ENCODE measurements at regions not wholly inside any gene's neighbourhood (a gene's known extent, or its start where the extent isn't known, plus 50 kb on each side); places are given as distances from the start of the nearest gene placed in this dataset.
"Not testable (repeated sequence)": the region's sequence is repeated elsewhere in the genome, so short reads cannot be mapped to it uniquely, and the experiment has no call there.

DNA sequence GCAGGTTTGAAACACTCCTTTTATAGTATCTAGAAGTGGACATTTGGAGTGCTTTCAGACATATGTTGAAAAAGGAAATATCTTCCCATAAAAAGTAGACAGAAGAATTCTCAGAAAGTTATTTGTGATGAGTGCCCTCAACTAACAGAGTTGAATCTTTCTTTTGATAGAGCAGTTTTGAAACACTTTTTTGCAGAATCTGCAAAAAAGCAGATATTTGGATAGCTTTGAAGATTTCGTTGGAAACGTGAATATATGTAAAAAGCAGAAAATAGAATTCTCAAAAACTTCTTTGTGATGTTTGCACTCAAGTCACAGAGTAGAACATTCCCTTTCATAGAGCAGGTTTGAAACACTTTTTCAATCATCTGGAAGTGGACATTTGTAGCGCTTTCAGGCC is 676.4 kb upstream of the ZNF337 start:
- DNase-seq: not testable (repeated sequence)

DNA sequence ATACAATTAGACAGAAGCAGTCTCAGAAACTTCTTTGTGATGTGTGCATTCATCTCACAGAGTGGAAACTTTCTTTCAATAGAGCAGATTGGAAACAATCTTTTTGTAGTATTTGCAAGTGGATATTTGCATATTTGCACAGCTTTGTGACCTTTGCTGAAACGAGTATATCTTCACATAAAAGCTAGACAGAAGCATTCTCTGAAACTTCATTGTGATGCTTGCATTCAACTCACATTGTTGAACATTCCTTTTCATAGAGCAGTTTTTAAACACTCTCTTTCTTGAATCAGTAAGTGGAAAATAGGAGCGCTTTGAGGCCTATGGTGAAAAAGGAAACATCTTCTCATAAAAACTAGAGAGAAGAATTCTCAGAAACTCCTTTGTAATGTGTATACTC is 657.9 kb upstream of the ZNF337 start:
- no peak for DNase-seq

DNA sequence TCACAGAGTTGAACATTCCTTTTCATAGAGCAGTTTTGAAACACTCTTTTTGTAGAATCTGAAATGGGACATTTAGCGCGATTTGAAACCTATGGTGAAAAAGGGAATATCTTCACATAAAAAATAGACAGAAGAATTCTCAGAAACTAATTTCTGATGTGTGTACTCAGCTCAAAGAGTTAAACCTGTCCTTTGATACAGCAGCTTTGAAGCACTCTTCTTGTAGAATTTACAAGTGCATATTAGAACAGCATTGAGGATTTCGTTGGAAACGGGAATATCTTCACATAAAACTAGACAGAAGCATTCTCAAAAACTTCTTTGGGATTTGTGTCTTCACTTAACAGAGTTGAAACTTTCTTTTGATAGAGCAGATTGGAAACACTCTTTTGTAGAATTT is 650.7 kb upstream of the ZNF337 start:
- DNase-seq: no peak

DNA sequence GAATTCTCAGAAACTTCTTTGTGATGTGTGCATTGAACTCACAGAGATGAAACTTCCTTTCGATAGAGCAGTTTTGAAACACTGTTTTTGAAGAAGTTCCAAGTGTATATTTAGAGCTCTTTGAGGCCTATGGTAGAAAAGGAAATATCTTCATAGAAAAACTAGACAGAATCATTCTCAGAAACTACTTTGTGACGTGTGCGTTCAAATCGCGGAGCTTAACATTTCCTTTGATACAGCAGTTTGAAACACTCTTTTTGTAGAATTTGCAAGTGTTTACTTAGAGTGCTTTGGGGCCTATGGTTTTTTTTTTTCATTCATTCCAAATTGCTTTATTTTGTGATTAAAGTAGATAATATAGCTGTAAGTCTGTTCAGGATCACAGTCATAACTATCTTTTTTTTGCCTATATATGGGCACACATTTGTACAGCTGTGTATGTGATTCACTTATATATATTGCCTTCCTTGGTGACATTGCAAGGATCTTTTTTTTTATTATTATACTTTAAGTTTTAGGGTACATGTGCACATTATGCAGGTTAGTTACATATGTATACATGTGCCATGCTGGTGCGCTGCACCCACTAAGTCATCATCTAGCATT is 643.9 kb upstream of the ZNF337 start:
- not testable (repeated sequence) for DNase-seq

DNA sequence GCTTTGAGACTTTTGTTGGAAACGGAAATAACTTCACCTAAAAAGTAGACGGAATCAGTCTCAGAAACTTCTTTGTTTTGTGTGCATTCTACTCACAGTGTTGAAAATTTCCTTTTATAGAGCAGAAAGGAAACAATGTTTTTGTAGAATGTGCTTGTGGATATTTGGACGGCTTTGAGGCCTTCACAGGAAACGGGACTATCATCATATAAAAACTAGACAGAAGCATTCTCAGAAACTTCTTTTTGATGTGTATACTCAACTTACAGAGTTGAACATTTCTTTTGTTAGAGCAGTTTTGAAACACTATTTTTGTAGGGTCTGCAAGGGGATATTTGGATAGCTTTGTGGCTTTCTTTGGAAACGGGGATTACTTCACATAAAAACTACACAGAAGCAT is 627.5 kb upstream of the ZNF337 start:
- no peak for DNase-seq

DNA sequence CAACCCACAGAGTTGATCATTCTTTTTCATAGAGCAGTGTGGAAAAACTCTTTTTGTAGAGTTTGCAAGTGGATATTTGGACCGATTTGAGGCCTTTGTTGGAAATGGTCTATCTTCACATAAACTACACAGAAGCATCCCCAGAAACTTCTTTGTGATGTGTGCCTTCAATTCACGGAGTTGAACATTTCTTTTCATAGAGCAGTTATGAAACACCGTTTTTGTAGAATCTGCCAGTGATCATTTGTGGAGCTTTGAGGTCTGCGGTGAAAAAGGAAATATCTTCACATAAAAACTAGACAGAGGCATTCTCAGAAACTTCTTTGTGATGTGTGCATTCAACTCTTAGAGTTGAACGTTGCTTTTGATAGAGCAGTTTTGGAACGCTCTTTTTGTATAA is 618.4 kb upstream of the ZNF337 start:
- no peak for DNase-seq

DNA sequence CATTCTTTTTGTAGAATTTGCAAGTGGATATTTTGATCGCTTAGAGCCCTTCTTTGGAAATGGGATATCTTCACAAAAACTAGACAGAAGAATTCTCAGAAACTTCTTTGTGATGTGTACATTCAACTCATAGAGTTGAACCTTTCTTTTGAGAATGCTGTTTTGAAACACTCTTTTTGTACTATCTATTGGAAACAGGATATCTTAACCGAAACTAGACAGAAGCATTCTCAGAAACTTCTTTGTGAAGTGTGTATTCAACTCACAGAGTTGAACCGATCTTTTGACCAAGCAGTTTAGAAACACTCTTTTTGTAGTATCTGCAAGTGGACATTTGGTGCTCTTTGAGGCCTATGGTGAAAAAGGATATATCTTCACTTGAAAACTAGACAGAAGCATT is 613.1 kb upstream of the ZNF337 start:
- not testable (repeated sequence) for DNase-seq

DNA sequence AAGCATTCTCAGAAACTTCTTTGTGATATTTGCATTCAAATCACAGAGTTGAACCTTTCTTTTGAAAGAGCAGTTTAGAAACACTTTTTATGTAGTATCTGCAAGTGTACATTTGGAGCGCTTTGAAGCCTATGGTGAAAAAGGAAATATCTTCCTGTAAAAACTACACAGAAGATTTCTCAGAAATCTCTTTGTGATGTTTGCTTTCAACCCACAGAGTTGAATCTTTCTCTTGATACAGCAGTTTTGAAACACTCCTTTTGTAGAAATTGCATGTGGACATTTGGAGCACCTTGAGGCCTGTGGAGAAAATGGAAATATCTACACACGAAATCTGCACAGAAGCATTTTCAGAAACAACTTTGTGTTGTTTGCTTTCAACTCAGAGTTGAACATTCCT is 612.3 kb upstream of the ZNF337 start:
- no peak for DNase-seq

DNA sequence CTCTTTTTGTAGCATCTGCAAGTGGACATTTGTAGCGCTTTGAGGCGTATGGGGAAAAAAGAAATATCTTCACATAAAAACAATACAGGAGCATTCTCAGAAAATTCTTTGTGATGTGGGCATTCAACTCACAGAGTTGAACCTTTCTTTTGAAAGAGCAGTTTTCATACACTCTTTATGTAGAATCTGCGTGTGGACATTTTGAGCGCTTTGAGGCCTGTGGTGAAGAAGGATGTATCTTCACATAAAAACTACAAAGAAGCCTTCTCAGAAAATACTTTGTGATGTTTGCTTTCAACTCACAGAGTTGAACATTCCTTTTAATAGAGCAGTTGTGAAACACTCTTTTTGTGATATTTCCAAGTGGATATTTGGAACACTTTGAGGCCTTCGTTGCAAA is 598.4 kb upstream of the ZNF337 start:
- no peak for DNase-seq

DNA sequence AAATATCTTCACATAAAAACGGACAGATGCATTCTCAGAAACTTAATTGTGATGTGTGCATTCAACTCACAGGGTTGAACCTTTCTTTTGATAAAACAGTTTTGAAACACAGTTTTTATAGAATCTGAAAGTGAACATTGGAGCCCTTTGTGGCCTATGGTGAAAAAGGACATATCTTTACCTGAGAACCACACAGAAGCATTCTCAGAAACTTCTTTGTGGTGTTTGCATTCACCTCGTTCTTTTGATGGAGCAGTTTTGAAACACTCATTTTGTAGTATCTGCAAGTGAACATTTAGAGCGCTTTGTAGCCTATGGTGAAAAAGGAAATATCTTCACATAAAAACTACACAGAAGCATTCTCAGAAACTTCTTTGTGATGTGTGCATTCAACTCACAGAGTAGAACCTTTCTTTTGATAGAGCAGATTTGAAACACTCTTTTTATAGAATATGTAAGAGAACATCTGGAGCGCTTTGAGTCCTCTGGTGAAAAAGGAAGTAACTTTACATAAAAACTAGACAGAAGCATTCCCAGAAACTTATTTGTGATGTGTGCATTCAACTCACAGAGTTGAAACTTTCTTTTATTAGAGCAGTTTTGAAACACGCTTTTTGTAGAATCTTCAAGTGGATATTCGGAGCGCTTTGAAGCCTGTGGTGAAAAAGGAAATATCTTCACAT is 591.9 kb upstream of the ZNF337 start:
- DNase-seq: not testable (repeated sequence)

DNA sequence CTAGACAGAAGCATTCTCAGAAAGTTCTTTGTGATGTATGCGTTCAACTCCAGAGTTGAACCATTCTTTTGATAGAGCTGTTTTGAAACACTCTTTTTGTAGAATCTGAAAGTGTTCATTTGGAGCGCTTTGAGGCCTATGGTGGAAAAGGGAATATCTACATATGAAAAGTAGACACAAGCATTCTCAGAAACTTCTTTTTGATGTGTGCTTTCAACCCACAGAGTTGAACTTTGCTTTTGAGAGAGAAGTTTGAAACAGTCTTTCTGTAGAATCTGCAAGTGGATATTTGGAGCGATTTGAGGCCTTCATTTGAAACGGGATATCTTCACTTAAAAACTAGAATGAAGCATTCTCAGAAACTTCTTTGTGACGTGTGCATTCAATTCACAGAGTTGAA is 582.6 kb upstream of the ZNF337 start:
- DNase-seq: no peak

DNA sequence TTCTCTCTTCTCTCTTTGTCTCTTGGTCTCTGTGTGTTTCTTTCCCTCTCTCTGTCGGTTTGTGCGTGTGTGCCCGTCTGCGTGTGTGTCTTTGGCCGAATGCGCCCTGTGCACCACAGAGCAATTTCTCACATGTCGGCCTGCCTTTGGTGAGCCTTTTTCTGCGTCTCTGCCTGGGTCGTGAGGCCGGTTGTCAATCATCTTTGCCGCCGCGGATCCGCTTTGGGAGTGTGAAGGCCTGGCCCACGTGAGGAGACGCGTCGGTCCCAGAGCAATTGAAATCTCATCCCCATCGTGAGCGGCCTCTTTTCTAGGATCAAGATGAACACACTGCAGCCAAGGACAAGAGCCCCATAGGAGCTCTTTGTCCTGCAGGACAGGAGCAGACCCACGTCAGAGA is 580.7 kb upstream of the ZNF337 start:
- no peak for DNase-seq

DNA sequence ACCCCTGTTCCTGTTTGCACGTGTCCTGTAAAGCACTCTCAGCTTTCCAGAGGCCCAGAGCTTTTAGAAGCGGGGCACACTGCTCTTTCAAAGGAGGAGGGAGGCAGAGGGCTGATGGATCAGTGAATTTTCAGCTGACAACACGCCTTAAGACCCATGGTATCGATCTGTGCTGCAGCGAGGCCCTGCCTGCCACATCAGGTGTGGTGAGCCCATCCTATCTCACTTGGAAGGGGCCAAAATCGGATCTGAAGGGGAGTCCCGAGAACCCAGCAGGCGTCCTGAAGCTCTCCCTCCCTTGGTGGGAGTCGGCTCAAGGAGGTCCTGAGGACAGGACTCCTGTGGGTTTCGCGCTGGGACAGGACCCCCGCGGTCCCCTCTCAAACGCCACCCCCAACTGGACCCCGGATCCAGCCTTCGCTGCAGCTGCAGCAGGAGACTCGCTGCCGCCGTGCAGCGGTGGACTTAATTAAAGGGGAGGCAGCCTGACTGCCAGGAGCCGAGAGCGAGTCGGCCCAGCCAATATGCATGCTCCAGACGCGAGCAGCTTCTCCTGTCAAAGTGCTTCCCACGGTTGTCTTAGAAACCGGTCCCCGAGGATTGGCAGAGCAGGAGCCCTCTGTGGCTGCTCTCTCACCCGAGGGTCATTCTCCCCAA is 580.0 kb upstream of the ZNF337 start:
- no peak for DNase-seq

DNA sequence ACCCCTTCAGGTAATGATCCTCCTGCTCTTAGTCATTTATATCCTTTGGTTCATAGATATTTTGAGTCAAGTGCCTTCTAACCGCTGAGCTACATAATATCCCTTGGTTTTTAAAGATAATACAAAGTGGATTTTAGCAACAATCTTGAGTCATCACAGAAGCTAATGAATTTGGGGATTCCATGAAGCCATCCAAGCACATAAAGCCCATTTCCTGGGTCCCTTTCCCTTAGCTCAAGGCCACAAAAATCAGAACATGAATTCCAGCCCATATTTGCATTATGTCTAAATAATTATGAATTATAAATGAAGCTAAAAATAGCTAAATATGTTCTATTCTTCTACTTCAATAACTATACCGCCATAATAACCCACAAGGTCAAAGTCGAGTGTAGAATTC is 572.1 kb upstream of the ZNF337 start:
- DNase-seq: not testable (repeated sequence)

DNA sequence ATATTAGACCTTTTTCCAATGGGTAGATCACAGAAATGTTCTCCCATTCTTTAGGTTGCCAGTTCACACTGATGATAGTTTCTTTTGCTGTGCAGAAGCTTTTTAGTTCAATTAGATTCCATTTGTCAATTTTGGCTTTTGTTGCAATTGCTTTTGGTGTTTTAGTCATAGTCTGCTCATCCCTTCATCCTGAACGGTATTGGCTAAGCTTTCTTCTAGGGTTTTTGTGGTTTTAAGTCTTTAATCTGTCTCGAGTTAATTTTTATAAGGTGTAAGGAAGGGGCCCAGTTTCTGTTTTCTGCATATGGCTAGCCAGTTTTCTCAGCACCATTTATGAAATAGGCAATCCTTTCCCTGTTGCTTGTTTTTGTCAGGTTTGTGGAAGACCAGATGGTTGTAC is 564.3 kb upstream of the ZNF337 start:
- not testable (repeated sequence) for DNase-seq

DNA sequence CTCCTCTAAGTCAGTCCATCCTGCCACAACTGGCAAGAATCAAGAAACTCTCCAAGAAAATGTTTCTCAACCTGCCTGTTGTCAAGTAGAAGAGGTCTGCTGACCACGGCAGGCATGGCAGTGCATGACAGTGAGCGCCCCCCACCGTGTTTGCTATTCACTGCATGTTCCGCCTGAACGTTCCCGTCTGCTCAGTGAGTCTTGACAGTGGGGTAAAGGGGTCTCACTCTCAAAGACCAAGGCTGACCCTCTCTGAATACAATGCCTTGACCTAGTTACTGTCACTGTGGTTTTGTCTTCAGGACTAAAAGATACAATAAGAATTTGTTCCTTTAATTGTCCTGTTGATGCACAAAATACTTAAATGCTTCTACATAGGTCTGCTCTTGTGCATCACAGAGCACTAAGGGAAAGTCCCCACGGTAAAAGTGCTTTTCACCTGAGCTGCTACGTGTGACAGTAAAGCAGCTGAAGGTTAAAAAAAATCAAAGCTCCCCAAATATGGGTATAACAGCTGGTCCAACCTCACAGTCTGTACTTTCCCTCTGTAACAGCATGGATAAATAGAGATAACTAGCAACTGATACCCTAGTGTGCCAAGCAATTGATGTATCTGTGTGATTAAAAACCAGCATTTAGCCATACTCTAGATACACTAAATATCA is 555.8 kb upstream of the ZNF337 start:
- DNase-seq: not testable (repeated sequence)

DNA sequence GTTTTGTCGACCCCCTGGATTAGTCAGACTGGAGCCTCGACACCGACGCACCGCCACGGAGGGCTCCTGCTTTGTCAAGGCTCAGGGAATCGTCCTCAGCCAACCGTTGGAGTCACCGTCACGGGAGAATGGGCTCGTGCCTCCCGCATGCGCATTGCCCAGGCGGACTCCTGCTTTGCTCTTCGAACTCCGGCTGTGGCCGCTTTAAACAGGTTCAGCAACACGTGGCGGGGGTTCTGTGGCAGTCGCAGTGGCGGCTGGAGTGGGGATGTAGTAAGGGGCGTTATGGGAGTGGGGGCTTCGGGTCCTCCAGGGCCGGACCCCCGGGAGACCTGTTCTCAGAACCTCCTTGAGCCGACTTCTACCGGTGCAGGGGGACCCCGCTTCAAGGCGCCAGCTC is 554.7 kb upstream of the ZNF337 start:
- DNase-seq: not testable (repeated sequence)

DNA sequence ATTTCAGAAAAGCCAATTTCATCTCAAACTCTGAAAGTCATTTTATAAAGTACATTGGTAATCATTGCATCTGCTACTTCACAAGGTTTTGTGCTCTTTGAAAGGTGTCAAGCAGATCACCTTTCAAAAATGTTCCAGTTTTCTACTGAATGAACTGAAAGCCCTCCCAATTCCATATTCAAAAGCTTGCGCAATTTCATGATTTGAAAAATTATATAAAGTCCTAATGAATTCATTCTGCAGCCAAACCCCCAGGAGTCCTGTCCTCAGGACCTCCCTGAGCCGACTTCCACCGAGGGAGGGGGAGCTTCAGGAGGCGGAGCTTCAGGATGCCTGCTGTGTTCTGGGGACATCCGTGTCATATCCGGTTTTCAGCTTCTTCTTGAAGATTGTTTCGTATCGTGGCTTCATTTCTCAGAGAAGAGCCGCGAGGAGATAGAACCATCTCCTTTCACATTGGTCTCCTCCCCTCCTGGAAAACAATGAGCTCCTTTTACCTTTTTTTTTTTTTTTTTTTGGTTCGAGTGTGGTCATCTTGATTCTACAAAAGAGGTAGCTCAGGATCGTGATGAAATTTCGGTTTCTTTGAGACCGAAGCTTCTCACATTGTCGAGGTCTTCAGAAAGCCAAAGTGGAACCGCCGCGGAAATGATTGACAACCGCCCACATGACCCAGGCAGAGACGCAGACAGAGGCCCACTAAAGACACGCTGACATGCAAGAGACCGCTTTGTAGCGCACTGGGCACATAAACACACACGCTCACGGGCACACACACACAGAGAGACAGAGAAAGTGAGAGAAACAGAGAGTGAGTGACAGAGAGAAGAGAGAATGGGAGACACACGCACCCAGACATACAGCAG is 553.8 kb upstream of the ZNF337 start:
- not testable (repeated sequence) for DNase-seq

DNA sequence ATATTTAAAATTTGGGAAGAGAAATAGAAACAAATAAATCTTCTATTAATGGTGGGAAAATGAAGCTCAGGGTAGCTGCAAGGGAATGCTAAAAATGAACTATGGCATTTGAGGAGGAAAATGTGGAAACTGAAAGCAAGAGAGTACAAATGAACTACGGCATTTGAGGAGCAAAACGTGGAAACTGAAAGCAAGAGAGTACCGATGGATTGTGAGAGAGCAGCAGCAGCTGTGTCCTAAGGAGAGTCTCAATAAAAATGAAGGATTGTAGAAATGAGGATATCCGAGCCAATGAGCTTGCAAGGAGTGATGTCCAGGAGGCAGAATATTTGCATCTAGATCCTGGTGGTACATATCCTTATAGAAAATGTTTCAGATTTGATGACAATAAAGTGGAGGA is 547.1 kb upstream of the ZNF337 start:
- DNase-seq: no peak

DNA sequence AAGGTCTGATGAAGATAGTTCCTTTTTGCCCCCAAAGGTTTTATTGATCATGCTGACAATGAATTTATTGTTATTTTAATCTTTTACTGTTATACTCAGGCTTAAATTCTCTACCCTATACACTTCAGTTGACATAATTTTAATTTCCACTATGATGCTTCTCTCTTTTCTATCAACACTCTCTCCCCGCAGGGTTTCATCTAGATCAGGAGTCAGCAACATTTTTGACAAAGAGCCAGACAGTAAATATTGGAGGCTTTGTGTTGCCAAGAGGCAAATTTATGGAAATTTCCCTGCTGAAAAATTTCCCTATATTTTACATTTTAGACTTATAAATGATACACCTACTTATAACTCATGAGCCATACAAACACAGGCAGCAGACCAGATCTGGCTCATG is 524.0 kb upstream of the ZNF337 start:
- not testable (repeated sequence) for DNase-seq

DNA sequence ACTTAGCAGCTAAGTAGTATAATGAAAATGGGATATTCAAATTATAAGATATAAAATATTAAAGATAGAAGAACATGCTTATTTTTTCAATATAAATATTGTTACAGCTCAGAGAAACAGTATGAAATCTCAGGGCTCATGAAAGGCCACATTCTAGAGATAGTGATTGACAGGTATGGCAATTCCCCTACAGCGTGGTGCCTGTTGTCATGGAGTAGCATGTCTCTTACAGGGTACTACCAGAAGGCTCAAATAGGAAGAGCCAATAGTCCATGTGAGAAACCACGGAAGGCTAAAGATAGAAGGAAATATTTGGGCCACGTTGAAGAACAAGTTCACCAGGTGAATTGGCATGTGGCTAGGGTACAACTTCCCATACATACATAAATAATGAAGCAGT is 522.9 kb upstream of the ZNF337 start:
- not testable (repeated sequence) for DNase-seq

DNA sequence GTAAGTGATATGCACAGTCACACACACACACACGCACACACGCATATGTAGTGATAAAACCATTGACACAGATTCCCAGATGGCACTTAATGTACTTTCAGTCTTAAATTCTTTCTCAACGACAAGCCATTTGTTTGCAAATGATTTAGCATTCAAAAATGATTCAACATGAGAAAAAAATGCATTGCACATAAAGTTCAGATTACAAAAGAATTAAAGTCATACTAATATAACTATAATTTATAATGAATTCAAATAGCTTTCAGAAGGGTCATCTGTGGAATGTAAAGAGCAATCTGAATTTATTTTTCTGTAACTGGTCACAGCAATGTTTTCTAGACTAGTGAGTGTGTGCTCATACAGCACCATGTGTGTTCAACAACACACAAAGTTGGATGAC is 521.6 kb upstream of the ZNF337 start:
- no peak for DNase-seq

DNA sequence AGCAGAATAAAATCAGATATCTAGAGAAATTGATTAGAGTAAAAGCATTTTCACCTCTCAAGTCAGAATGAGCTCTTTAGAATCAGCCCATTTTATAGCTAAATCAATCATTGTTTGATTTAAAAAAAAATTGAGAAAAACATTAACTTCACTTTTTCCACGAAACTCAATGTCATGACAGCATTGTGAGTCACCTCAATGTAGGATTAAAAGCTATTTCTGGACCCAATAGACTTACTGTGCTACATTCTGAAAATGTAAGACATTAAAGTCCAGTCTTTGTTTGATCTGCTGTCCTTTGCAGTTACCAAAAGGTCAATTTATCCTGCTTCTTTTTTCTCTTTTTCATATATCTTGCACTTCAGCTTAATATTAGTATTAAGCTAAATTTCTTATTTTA is 519.4 kb upstream of the ZNF337 start:
- no peak for DNase-seq

Data from right forelimb (tissue), 1 donor.